H1 (cell line): ENCODE measurements at regions not wholly inside any gene's neighbourhood (a gene's known extent, or its start where the extent isn't known, plus 50 kb on each side); places are given as distances from the start of the nearest gene placed in this dataset.

Experiments used
- CTCF ChIA-PET: fragments of 300-600 bp; sonication (Branson Sonifier 250); formaldehyde crosslinking; loops from one replicate; lab custom pipeline; 2021; ENCODE audit not compliant: partially characterized antibody; lab: Charles Lee
- POLR2A ChIA-PET: fragments of 300-600 bp; sonication (Branson Sonifier 250); formaldehyde crosslinking; loops from one replicate; lab custom pipeline; 2021; ENCODE audit warnings: inconsistent platforms; ENCODE audit not compliant: partially characterized antibody; lab: Charles Lee
- DNase-seq, 2 experiments: peaks; one replicate each; pipeline versions ENCODE4 v3.0.0 to v3.0.0-alpha.2; 2010 to 2022; ENCODE audit warnings: low spot score in 2 of 2, low read depth in 1 of 2, mixed read lengths in 1 of 2
- FAIRE-seq: peaks from 2 replicates; lab custom pipeline; 2011; peaks lifted over from hg19 to GRCh38; lab: Jason Lieb, UNC
- H2AFZ ChIP-seq: 2 replicates; pipeline ENCODE4 v1.8.1; 2012; ENCODE audit warnings: low read length, inconsistent platforms
- H2AK5ac ChIP-seq: 2 replicates; pipeline ENCODE4 v1.6.1; 2013; ENCODE audit warnings: low read depth, low read length
- H2BK120ac ChIP-seq: replicated peaks from 2 replicates; pipeline ENCODE3; 2013; ENCODE audit warnings: low read depth, low read length, inconsistent platforms
- H2BK12ac ChIP-seq: 2 replicates; pipeline ENCODE4 v1.6.1; 2013; ENCODE audit warnings: low read depth, low read length
- H2BK15ac ChIP-seq: 2 replicates; pipeline ENCODE4 v1.6.1; 2013; ENCODE audit warnings: low read length
- H2BK20ac ChIP-seq: 2 replicates; pipeline ENCODE4 v1.6.1; 2013; ENCODE audit warnings: low read length
- H2BK5ac ChIP-seq: 2 replicates; pipeline ENCODE4 v1.6.1; 2013; ENCODE audit warnings: low read depth, low read length
- H3K14ac ChIP-seq: 2 replicates; pipeline ENCODE4 v1.6.1; 2013; ENCODE audit warnings: inconsistent platforms; ENCODE audit not compliant: insufficient read length
- H3K18ac ChIP-seq: 2 replicates; pipeline ENCODE4 v1.6.1; 2013; ENCODE audit warnings: low read length; ENCODE audit errors: extremely low read depth
- H3K23ac ChIP-seq: 2 replicates; pipeline ENCODE4 v1.6.1; 2013; ENCODE audit warnings: inconsistent platforms; ENCODE audit not compliant: insufficient read length
- H3K23me2 ChIP-seq: 2 replicates; pipeline ENCODE4 v1.6.1; 2013; ENCODE audit warnings: low read depth, low read length
- H3K27ac ChIP-seq: 2 replicates; pipeline ENCODE4 v1.6.1; 2011; ENCODE audit warnings: low read depth, low read length, inconsistent platforms
- H3K27me3 ChIP-seq, 4 experiments: replicated peaks in 1 of 4; 1 replicate in 1 of 4; 2 replicates in 3 of 4; pipeline versions ENCODE4 v1.6.1 to v1.8.1; 2011 to 2013; ENCODE audit warnings: low read length in 3 of 4, mild to moderate bottlenecking in 3 of 4, inconsistent platforms in 2 of 4, mixed read lengths in 2 of 4, moderate library complexity in 1 of 4; ENCODE audit not compliant: control insufficient read depth in 3 of 4, insufficient read depth in 3 of 4; ENCODE audit errors: extremely low read depth in 1 of 4
- H3K36me3 ChIP-seq, 4 experiments: 2 replicates each; pipeline versions ENCODE4 v1.6.1 to v1.8.1; 2011 to 2013; ENCODE audit warnings: mild to moderate bottlenecking in 4 of 4, low read length in 3 of 4, moderate library complexity in 2 of 4, control low read depth in 1 of 4, inconsistent platforms in 1 of 4; ENCODE audit not compliant: insufficient read depth in 4 of 4, control insufficient read depth in 2 of 4
- H3K4ac ChIP-seq: replicated peaks from 2 replicates; pipeline ENCODE3; 2013; ENCODE audit warnings: low read length, low read depth, mixed read lengths, inconsistent platforms; ENCODE audit not compliant: insufficient read length
- H3K4me1 ChIP-seq, 4 experiments: replicated peaks in 1 of 4; 1 replicate in 1 of 4; 2 replicates in 3 of 4; pipeline versions ENCODE4 v1.6.1 to v1.8.1; 2011 to 2013; ENCODE audit warnings: low read length in 3 of 4, inconsistent platforms in 2 of 4, mixed read lengths in 1 of 4; ENCODE audit not compliant: insufficient read depth in 4 of 4, control insufficient read depth in 3 of 4
- H3K4me2 ChIP-seq, 2 experiments: 2 replicates each; pipeline versions ENCODE4 v1.6.1 to v1.8.1; 2011 to 2013; ENCODE audit warnings: low read depth in 2 of 2, low read length in 2 of 2, control low read depth in 1 of 2, inconsistent platforms in 1 of 2, mild to moderate bottlenecking in 1 of 2; ENCODE audit not compliant: insufficient read depth in 1 of 2
- H3K4me3 ChIP-seq, 4 experiments: fragments of 200-600, 300-600 bp in 1 of 4; sonication (generic), shearing (Covaris generic), sonication (Bioruptor Twin) in 1 of 4; 2 replicates each; pipeline versions ENCODE4 v1.5.1 to v1.8.1; 2011 to 2016; ENCODE audit warnings: low read length in 4 of 4, low read depth in 3 of 4, control low read depth in 2 of 4, inconsistent platforms in 2 of 4, mild to moderate bottlenecking in 2 of 4, mixed read lengths in 1 of 4, moderate library complexity in 1 of 4; ENCODE audit not compliant: insufficient read depth in 2 of 4; ENCODE audit errors: extremely low read depth in 1 of 4
- H3K56ac ChIP-seq: replicated peaks from 2 replicates; pipeline ENCODE3; 2013; ENCODE audit warnings: low read depth, mild to moderate bottlenecking, mixed read lengths, low read length, inconsistent platforms; ENCODE audit not compliant: insufficient read length
- H3K79me1 ChIP-seq: 2 replicates; pipeline ENCODE4 v1.6.1; 2013; ENCODE audit warnings: low read depth, low read length, control low read depth
- H3K79me2 ChIP-seq, 2 experiments: 2 replicates each; pipeline versions ENCODE4 v1.6.1 to v1.8.1; 2012 to 2013; ENCODE audit warnings: low read length in 2 of 2, mild to moderate bottlenecking in 2 of 2, inconsistent platforms in 1 of 2; ENCODE audit not compliant: insufficient read depth in 2 of 2, control insufficient read depth in 1 of 2
- H3K9ac ChIP-seq, 4 experiments: replicated peaks in 1 of 4; 1 replicate in 1 of 4; 2 replicates in 3 of 4; pipeline versions ENCODE4 v1.6.1 to v1.8.1; 2011 to 2013; ENCODE audit warnings: low read depth in 3 of 4, low read length in 3 of 4, control low read depth in 2 of 4, mild to moderate bottlenecking in 2 of 4, moderate library complexity in 2 of 4, inconsistent platforms in 1 of 4; ENCODE audit errors: extremely low read depth in 1 of 4
- H3K9me3 ChIP-seq, 2 experiments: 2 replicates each; pipeline versions ENCODE4 v1.6.1 to v1.8.1; 2012 to 2013; ENCODE audit warnings: mild to moderate bottlenecking in 2 of 2, moderate library complexity in 2 of 2, control low read depth in 1 of 2, inconsistent platforms in 1 of 2, low read depth in 1 of 2, low read length in 1 of 2, mixed read lengths in 1 of 2; ENCODE audit not compliant: insufficient read depth in 2 of 2
- H4K20me1 ChIP-seq, 2 experiments: replicated peaks in 1 of 2; 2 replicates each; pipeline versions ENCODE3 to v1.8.1; 2011 to 2013; ENCODE audit warnings: inconsistent platforms in 2 of 2, low read length in 2 of 2, mild to moderate bottlenecking in 1 of 2; ENCODE audit not compliant: insufficient read depth in 2 of 2, control insufficient read depth in 1 of 2
- H4K5ac ChIP-seq: 2 replicates; pipeline ENCODE4 v1.6.1; 2013; ENCODE audit warnings: low read length, low read depth, mixed read lengths, inconsistent platforms; ENCODE audit not compliant: insufficient read length
- H4K8ac ChIP-seq: 2 replicates; pipeline ENCODE4 v1.8.0; 2013; ENCODE audit warnings: mild to moderate bottlenecking, moderate library complexity, low read length, inconsistent platforms; ENCODE audit not compliant: insufficient read depth; ENCODE audit errors: extremely low read depth
- H4K91ac ChIP-seq: replicated peaks from 2 replicates; pipeline ENCODE3; 2013; ENCODE audit warnings: low read length, mixed read lengths, inconsistent platforms; ENCODE audit not compliant: insufficient read length
- ATF3 ChIP-seq: IDR thresholded peaks from 2 replicates; pipeline ENCODE4 v1.6.1; 2011; ENCODE audit warnings: low read depth, mild to moderate bottlenecking, low read length; ENCODE audit not compliant: insufficient read depth
- CBX8 ChIP-seq: fragments of 300-800, 300-1000 bp; sonication (generic); IDR thresholded peaks from 2 replicates; pipeline ENCODE4 v1.7.1; 2016; ENCODE audit warnings: low read depth, low read length, borderline replicate concordance
- CHD1 ChIP-seq: IDR thresholded peaks from 2 replicates; pipeline ENCODE4 v1.6.1; 2012; ENCODE audit warnings: low read depth, low read length, improper control_type of control experiment
- EP300 ChIP-seq, 2 experiments: IDR thresholded peaks; 1 replicate in 1 of 2; 2 replicates in 1 of 2; pipeline ENCODE4 v1.6.1; 2011 to 2012; ENCODE audit warnings: low read depth in 2 of 2, low read length in 2 of 2, mild to moderate bottlenecking in 2 of 2, borderline replicate concordance in 1 of 2, inconsistent platforms in 1 of 2, moderate library complexity in 1 of 2
- GABPA ChIP-seq: IDR thresholded peaks from 2 replicates; pipeline ENCODE4 v1.6.1; 2011; ENCODE audit warnings: mild to moderate bottlenecking, low read length, moderate library complexity, borderline replicate concordance; ENCODE audit not compliant: insufficient read depth
- JUND ChIP-seq: IDR thresholded peaks from 2 replicates; pipeline ENCODE4 v1.6.1; 2011; ENCODE audit warnings: mild to moderate bottlenecking, improper control_type of control experiment, low read length
- MAX ChIP-seq: IDR thresholded peaks from 2 replicates; pipeline ENCODE4 v1.6.1; 2012; ENCODE audit warnings: inconsistent platforms
- POLR2A ChIP-seq, 2 experiments: IDR thresholded peaks; 1 replicate in 1 of 2; 2 replicates in 1 of 2; pipeline ENCODE4 v1.6.1; 2011; ENCODE audit warnings: low read depth in 2 of 2, low read length in 2 of 2, mild to moderate bottlenecking in 2 of 2; ENCODE audit errors: control extremely low read depth in 1 of 2
- POU5F1 ChIP-seq: IDR thresholded peaks from 2 replicates; pipeline ENCODE4 v1.6.1; 2011; ENCODE audit warnings: low read depth, mild to moderate bottlenecking, low read length, moderate library complexity
- RXRA ChIP-seq: IDR thresholded peaks from 2 replicates; pipeline ENCODE4 v1.6.1; 2011; ENCODE audit warnings: low read depth, mild to moderate bottlenecking, low read length, moderate library complexity; ENCODE audit not compliant: insufficient read depth
- SAP30 ChIP-seq: fragments of 300-600 bp; sonication (generic); IDR thresholded peaks from 2 replicates; pipeline ENCODE4 v1.7.1; 2012; ENCODE audit warnings: low read length, moderate library complexity, mild to moderate bottlenecking, inconsistent platforms; ENCODE audit not compliant: insufficient read depth, insufficient replicate concordance
- TCF12 ChIP-seq: IDR thresholded peaks from 2 replicates; pipeline ENCODE4 v1.6.1; 2011; ENCODE audit warnings: low read depth, mild to moderate bottlenecking, low read length
- WGBS, 2 experiments: shearing (Covaris generic) in 1 of 2; methylation state at CpG; one replicate each; pipeline versions ENCODE4 v1.1.6 to v1.1.7; 2013 to 2015; ENCODE audit warnings: low lambda C conversion rate in 2 of 2, mixed read lengths in 2 of 2, inconsistent platforms in 1 of 2, low coverage in 1 of 2, missing lambda C conversion rate in 1 of 2; ENCODE audit not compliant: insufficient replicate concordance in 2 of 2, insufficient coverage in 1 of 2, insufficient read length in 1 of 2; ENCODE audit errors: extremely low coverage in 1 of 2, missing lambda C conversion rate in 1 of 2; 5-methylcytosine and 5-hydroxymethylcytosine counted together

- H2BK15ac ChIP-seq: no peak overlapping the region
- no peak overlapping the region for H4K91ac ChIP-seq
- POLR2A ChIA-PET: no interaction called here
- H4K5ac ChIP-seq: no peak overlapping the region
- no peaks in the 10 kb centered on the region for H3K4me1 ChIP-seq
- no peak overlapping the region for H3K18ac ChIP-seq
- FAIRE-seq (no peak), DNase-seq (no peak)
- H3K56ac ChIP-seq: no peak overlapping the region
- H3K36me3 ChIP-seq: no peaks in the 10 kb centered on the region
- H3K9ac ChIP-seq: no peak overlapping the region
- no peak overlapping the region for H2BK120ac ChIP-seq
- no peak overlapping the region for H2AK5ac ChIP-seq
- no peak overlapping the region for H2BK5ac ChIP-seq
- no peak overlapping the region for H3K14ac ChIP-seq
- no peaks in the 10 kb centered on the region for H3K79me2 ChIP-seq
- H3K27ac ChIP-seq: no peak overlapping the region
- H3K4me2 ChIP-seq: no peak overlapping the region
- no peak overlapping the region for H2BK12ac ChIP-seq
- no peak overlapping the region for H3K4me3 ChIP-seq
- no peak overlapping the region for H3K4ac ChIP-seq
- H2AFZ ChIP-seq: no peak overlapping the region
- no peaks in the 10 kb centered on the region for H3K27me3 ChIP-seq
- H3K23me2 ChIP-seq: no peaks in the 10 kb centered on the region
- H3K79me1 ChIP-seq: no peaks in the 10 kb centered on the region
- no peak overlapping the region for H2BK20ac ChIP-seq
- H3K23ac ChIP-seq: no peak overlapping the region
- H3K9me3 ChIP-seq: no peaks in the 10 kb centered on the region
- H4K8ac ChIP-seq: no peak overlapping the region
- WGBS, 2 experiments: 79% methylated on average over 3 of the region's 3 CpGs; no CpG with 5 or more reads in 1 of the 2 experiments
- CTCF ChIA-PET: no interaction called here
- no peaks in the 10 kb centered on the region for H4K20me1 ChIP-seq
- TF ChIP-seq ATF3: no peak
- no peak for TF ChIP-seq EP300 (IDR thresholded peaks at IDR 0.05; ENCODE audit: borderline replicate concordance in 1 of 2, low read depth in 2 of 2, low read length in 2 of 2)
- no peak for TF ChIP-seq GABPA
- no peak for TF ChIP-seq CBX8
- no peak for TF ChIP-seq CHD1
- TF ChIP-seq SAP30: no peak
- TF ChIP-seq JUND: no peak
- TF ChIP-seq POU5F1: no peak
- no peak for TF ChIP-seq TCF12
- TF ChIP-seq POLR2A (IDR thresholded peaks at IDR 0.05; ENCODE audit: control extremely low read depth in 1 of 2, low read depth in 2 of 2, low read length in 2 of 2): no peak
- no peak for TF ChIP-seq RXRA
- no peak for TF ChIP-seq MAX
Measured at GRCh38 chr4:101682946-101683345, 107.6 kb upstream of the BANK1 start.
